HL-60 (cell line): ENCODE measurements at regions not wholly inside any gene's neighbourhood (a gene's known extent, or its start where the extent isn't known, plus 50 kb on each side); places are given as distances from the start of the nearest gene placed in this dataset.

Experiments
- DNase-seq, 2 experiments: peaks; one replicate each; pipeline ENCODE4 v3.0.0-alpha.2; 2010 to 2020; ENCODE audit warnings: low read depth in 1 of 2, low spot score in 1 of 2
- H3K27ac ChIP-seq: fragments of 250-450 bp; sonication (Bioruptor Pico); replicated peaks from 2 replicates; pipeline ENCODE4 v1.5.1; 2020; ENCODE audit warnings: mild to moderate bottlenecking, moderate library complexity
- H3K27me3 ChIP-seq: fragments of 250-450 bp; sonication (Bioruptor Pico); 2 replicates; pipeline ENCODE4 v1.5.1; 2021; ENCODE audit warnings: mild to moderate bottlenecking, moderate library complexity; ENCODE audit not compliant: insufficient read depth, poor library complexity, severe bottlenecking
- H3K4me3 ChIP-seq: replicated peaks from 2 replicates; pipeline ENCODE4 v1.5.1; 2011; ENCODE audit warnings: mild to moderate bottlenecking, control low read depth, low read length; ENCODE audit not compliant: insufficient read depth
- CTCF ChIP-seq: IDR thresholded peaks from one replicate; pipeline ENCODE4 v1.5.1; 2011; ENCODE audit warnings: low read length, control low read depth, inconsistent platforms; ENCODE audit not compliant: insufficient read depth
- GABPA ChIP-seq: IDR thresholded peaks from 2 replicates; pipeline ENCODE4 v1.6.1; 2012; ENCODE audit warnings: low read depth
- POLR2AphosphoS5 ChIP-seq: IDR thresholded peaks from 2 replicates; pipeline ENCODE4 v1.6.1; 2012; ENCODE audit warnings: low read depth
- REST ChIP-seq: IDR thresholded peaks from 2 replicates; pipeline ENCODE4 v1.6.1; 2012; ENCODE audit warnings: low read depth; ENCODE audit not compliant: insufficient replicate concordance
- SPI1 ChIP-seq: IDR thresholded peaks from 2 replicates; pipeline ENCODE4 v1.6.1; 2012; ENCODE audit warnings: low read depth, mild to moderate bottlenecking, borderline replicate concordance

- H3K27ac ChIP-seq, result no peak overlapping the region
- TF ChIP-seq GABPA (no peak), POLR2AphosphoS5 (no peak), SPI1 (no peak), REST (no peak), CTCF (no peak)
- no peak overlapping the region for H3K4me3 ChIP-seq
- DNase-seq, result no peak
- no peaks in the 10 kb centered on the region for H3K27me3 ChIP-seq
Observed at GRCh38 chr4:141395919-141396318, 175.2 kb downstream of the ZNF330 start.

DNA sequence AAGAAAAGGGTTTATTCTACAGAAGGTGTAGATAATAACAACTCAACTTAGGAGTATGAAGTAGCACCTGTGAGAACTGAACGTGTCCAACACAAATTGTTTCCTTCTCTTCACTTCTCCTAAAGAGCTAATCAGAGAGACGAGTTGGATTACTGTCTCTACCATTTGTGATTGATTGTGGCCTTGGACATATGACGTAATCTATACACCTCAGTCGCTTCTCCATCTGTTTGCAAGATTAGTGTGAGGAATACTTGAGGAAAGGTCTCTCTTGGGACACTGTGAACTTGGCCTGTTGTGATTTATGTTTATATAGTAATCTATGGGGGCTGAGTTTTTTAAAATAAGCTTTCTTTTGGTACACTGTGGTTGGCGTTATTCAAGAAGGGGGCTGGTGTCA, 182.0 kb downstream of the ZNF330 start:
- TF ChIP-seq SPI1, result no peak
- TF ChIP-seq REST, result no peak
- TF ChIP-seq CTCF, result no peak
- TF ChIP-seq POLR2AphosphoS5, result no peak
- TF ChIP-seq GABPA, result no peak
- no peaks in the 10 kb centered on the region for H3K27me3 ChIP-seq
- H3K4me3 ChIP-seq, result no peak overlapping the region
- DNase-seq, result no peak
- no peak overlapping the region for H3K27ac ChIP-seq

GRCh38 chr4:141403782-141404181, 183.1 kb downstream of the ZNF330 start:
- DNase-seq, result no peak
- no peaks in the 10 kb centered on the region for H3K27me3 ChIP-seq
- no peak overlapping the region for H3K4me3 ChIP-seq
- no peak for TF ChIP-seq SPI1
- TF ChIP-seq REST, result no peak
- no peak for TF ChIP-seq POLR2AphosphoS5
- no peak for TF ChIP-seq CTCF
- no peak for TF ChIP-seq GABPA
- H3K27ac ChIP-seq, result no peak overlapping the region
